Gastroesophageal sphincter (tissue), 3 donors: ENCODE measurements at regions not wholly inside any gene's neighbourhood (a gene's known extent, or its start where the extent isn't known, plus 50 kb on each side); places are given as distances from the start of the nearest gene placed in this dataset.

ENCODE experiments used
- CTCF ChIP-seq, 4 experiments: fragments of 200-600 bp in 2 of 4; fragments of 450-650 bp in 2 of 4; sonication (generic) in 1 of 4; IDR thresholded peaks; one replicate each; pipeline ENCODE4 v1.5.1; 2017 to 2019; ENCODE audit warnings: antibody characterized with exemption in 4 of 4, mild to moderate bottlenecking in 2 of 4, moderate library complexity in 2 of 4
- EP300 ChIP-seq: sonication (generic); formaldehyde crosslinking; IDR thresholded peaks from one replicate; pipeline ENCODE4 v1.6.1; 2017; ENCODE audit warnings: antibody characterized with exemption, mild to moderate bottlenecking
- POLR2A ChIP-seq, 2 donors: fragments of 450-650 bp; IDR thresholded peaks; one replicate each; pipeline ENCODE4 v1.6.1; 2017; ENCODE audit warnings: antibody characterized with exemption in 2 of 2, mild to moderate bottlenecking in 2 of 2, moderate library complexity in 1 of 2
- POLR2AphosphoS5 ChIP-seq: sonication (generic); formaldehyde crosslinking; IDR thresholded peaks from one replicate; pipeline ENCODE4 v1.6.1; 2017; ENCODE audit warnings: antibody characterized with exemption

- no peak for TF ChIP-seq CTCF (IDR thresholded peaks at IDR 0.05)
- no peak for TF ChIP-seq EP300
- no peak for TF ChIP-seq POLR2AphosphoS5
- no peak for TF ChIP-seq POLR2A (IDR thresholded peaks at IDR 0.05)
Observed at GRCh38 chr10:89954061-89954460, 252.7 kb downstream of the KIF20B start.
